NOMO-1 treated with DMSO at 0.1 percent for 48 hours (cell line): ENCODE measurements at regions not wholly inside any gene's neighbourhood (a gene's known extent, or its start where the extent isn't known, plus 50 kb on each side); places are given as distances from the start of the nearest gene placed in this dataset.
A peak's percentile ranks its signal among the peaks of the same experiment; 100 is the strongest.

ENCODE experiments used
- DNase-seq: peaks from one replicate; lab custom pipeline; 2025; ENCODE audit not compliant: unreplicated experiment; lab: John Stamatoyannopoulos, UW

- DNase-seq = no peak
Measured at GRCh38 chr10:120982507-120982906, 131.3 kb downstream of the WDR11 start.

DNA sequence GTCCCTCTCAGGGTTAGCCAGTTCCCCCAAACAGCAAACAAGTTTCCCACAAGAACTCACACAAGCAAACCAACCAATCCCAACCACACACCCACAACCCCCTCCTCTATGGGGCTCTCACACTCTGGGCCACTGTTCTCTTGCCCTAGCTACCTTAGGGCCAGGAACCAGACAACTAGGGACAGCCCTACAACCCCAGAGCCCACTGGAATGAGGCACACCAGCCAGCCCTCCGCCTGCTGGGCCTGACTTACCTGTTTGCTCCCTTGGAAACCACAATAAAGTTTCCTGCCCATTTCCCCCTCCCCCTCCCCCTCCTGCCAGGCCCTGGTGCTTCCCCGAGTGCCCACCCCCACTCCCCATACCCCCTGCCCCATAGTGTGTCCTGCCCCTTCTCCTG lies 132.6 kb downstream of the WDR11 start:
- DNase-seq = no peak

- DNase-seq = no peak
Measured at GRCh38 chr10:120984221-120984620, 133.1 kb downstream of the WDR11 start.

GRCh38 chr10:120987359-120987758 lies 136.2 kb downstream of the WDR11 start:
- DNase-seq = peak; percentile 70

- DNase-seq = no peak
Measured at GRCh38 chr10:120988751-120989150, 137.6 kb downstream of the WDR11 start.

- no peak for DNase-seq
Measured at GRCh38 chr10:120989279-120989678, 138.1 kb downstream of the WDR11 start.

- no peak for DNase-seq
Measured at GRCh38 chr10:120989996-120990598, 138.9 kb downstream of the WDR11 start.

DNA sequence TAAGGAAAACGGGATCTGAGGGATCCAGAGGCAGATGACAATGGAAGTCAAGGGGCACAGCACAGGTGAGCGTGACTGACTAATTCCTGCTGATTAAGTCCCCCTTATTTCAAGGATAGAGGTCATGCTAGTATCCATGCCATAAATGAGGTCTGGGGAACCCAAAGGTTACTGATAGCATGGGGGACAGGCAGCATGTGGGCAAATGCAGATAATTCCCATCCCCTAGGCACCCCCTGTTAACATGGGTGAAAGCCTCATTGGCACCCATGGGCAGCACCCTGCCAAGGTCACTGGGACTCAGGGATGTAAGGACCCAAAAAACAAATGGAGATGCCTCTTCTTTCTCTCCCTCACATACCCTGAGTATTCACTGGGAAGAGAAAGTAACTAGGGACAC lies 139.7 kb downstream of the WDR11 start:
- no peak for DNase-seq

DNA sequence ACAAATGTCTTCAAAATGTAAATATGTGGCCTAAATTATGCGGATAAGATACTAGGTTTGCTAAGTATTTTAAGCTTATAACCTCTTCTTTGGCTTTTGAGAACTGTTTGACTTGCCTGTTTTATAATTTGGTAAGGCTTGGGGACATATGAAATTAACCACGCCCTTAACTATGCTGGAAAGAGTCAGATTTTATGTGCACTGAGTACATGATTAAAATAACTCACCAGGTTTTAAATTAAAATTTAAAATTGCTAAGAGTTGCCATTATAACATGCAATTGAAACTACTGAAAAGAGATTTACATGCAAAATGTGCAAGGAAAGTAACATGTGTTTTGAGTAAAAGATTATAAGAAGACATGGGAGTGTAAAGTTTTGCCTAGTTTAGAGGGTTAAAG lies 141.9 kb downstream of the WDR11 start:
- DNase-seq = no peak

DNA sequence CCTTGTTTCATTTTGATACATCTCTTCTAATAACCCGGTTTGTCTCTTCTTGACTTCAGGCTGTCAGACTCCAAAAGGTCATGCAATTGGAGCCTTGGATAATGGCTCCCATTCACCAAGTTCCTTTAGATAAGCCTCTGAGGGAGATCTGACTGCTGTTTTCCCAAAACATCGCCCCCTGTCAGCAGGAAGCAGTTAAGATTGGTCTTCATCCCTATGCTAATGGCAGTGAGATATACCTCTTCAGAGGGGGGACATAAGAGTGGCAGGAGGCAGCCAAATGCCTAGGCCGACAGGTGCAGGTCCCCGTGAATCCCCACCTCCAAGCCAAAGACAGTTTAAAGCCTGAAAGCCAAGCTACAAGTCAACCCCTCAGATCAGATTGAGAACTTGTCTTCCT lies 144.6 kb downstream of the WDR11 start:
- DNase-seq = no peak

DNA sequence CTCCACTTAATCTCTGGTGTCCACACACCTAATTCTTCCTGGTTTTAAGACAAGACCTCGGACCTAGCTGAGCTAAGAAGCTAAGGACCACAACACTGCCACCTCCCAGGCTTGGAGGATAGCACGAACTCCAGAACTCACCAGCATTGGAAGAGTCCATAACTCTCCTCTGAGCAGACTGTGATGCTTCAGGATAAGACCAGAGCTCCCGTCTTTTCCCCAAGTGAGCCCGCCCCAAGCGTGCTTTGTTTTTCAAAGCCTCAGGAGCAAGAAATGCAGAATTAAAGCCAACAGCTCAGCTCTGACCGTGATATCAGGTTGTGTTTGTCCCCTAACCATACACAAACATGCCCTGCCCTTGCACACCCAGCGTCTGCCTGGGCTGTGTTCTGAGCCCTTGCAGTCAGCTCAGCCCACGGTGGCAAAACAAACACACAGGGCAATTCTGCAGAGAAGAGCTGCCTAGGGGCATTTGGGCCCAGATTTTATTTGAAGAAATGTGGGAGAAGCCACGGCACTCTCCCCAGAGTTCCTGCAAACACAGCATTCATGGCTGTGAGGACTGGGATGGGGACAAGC lies 145.4 kb downstream of the WDR11 start:
- DNase-seq = no peak

DNA sequence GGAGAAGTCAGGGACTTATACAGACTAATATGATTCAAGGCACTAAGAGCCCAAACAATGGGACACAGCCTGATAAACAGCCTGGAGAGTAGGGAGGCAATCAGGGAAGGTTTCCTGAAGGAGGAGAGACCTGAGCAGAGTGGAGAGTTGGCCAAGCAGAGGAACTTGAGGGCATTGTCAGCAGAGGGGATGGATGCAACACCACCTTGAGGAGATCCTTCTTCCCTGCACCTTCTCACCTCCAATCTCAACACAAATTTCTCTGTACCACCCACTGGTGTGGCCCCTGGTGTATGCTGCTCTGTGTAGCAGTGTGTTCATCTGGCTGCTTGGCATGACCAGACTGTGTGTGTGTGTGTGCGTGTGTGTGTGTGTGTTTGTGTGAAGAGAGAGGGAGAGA lies 146.2 kb downstream of the WDR11 start:
- DNase-seq = no peak

DNA sequence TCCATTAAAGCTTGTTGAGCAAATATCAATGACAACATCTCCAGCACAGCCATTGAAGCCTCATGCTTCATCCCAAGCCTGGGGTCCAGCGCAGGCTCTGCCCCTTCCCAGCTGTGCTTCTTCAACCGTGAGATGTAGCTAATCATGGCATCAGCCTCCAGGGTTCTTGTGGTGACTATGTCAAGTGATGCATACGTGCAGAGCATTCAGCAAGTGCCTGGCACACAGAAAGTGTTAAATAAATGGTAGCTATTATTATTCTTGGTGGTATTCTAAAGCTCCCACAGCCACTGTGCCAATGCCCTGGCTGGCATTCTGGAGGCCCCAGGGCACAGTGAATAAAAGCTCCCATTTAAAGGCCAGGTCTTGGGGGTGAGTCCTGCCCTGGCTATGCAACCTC lies 146.6 kb downstream of the WDR11 start:
- DNase-seq = no peak

GRCh38 chr10:120998251-120998650 lies 147.1 kb downstream of the WDR11 start:
- DNase-seq = no peak

GRCh38 chr10:120998782-120999285 lies 147.7 kb downstream of the WDR11 start:
- DNase-seq = no peak

- no peak for DNase-seq
Measured at GRCh38 chr10:120999868-121000267, 148.7 kb downstream of the WDR11 start.

DNA sequence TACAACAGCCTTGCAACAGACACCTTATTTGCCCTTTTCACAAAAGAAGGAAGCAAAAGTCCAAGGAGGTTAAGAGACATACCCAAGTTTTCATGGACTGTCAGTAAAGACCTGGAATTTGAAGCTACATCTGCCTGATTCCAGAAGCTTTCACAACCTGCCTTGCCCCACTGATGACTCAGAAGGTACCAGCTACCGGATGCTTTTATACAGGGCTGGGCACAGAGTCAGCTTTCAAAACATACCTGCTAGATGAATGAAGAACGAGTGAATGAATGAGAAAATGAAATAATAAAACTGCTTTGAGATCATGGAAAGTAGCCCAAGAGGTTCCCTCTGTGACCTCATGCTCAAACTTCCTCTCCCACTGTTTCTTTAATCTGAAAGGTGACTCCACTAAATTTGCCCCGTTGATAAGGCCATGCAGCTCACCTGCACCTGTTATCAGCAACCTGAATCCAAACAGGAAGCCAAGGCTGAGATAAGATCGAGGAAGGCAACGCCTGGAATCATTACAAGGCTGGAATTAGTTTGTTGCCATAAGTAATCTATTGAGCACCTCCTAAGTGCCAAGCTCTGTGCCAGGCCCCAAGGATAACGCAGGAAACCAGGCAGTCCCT lies 151.5 kb downstream of the WDR11 start:
- DNase-seq = no peak

DNA sequence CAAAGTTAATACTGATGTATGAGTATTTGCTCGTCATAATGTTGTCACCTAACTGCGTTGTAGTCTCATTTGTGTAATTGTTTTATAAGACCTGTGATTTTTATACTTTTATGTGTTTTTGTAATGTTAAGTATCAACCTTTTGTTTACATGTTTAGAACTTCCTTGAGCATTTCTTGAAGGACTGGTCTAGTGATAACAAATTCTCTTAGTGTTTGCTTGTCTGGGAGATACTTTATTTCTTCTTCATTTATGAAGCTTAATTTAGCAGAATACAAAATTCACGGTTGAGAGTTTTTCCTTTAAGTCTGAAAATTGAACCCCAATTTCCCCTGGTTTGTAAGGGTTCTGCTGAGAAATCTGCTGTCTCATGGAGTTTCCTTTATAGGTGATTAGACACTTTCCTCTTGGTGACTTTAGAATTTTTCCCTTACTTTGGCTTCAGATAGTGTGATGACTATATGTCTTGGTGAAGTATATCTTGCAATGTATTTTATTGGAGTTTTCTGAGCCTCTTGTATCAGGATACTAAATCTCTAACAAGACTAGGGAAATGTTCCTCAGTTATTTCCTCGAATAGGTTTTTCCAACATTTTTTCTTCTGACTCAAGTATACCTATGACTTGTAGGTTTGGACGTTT lies 154.9 kb downstream of the WDR11 start:
- no peak for DNase-seq

GRCh38 chr10:121007264-121007663 lies 156.1 kb downstream of the WDR11 start:
- DNase-seq = no peak

DNA sequence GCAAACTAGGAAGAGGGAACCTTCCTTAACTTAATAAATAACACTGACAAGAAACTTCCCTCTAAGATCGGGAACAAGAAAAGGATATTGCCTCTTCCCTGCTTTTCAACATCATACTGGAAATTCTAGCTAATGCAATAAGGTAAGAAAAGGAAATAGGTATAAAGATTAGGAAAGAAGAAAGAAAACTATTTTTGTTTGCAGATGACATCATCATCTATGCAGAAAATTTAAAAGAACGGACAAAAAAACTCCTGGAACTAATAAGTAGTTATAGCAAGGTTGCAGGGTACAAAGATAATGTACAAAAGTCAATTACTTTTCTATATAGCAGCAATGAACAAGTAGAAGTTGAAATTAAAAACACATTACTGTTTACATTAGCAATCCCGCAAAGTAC lies 164.8 kb downstream of the WDR11 start:
- no peak for DNase-seq

GRCh38 chr10:121024905-121025584 lies 173.9 kb downstream of the WDR11 start:
- no peak for DNase-seq

- DNase-seq = no peak
Measured at GRCh38 chr10:121025731-121026130, 174.6 kb downstream of the WDR11 start.
